GM12865 (cell line): ENCODE measurements at regions not wholly inside any gene's neighbourhood (a gene's known extent, or its start where the extent isn't known, plus 50 kb on each side); places are given as distances from the start of the nearest gene placed in this dataset.

Experiments
- DNase-seq: peaks from one replicate; pipeline ENCODE4 v3.0.0; 2010; ENCODE audit warnings: low read depth
- H3K4me3 ChIP-seq: 2 replicates; pipeline ENCODE4 v1.5.1; 2011; ENCODE audit warnings: mild to moderate bottlenecking, low read depth, low read length, control low read depth
- CTCF ChIP-seq: IDR thresholded peaks from 2 replicates; pipeline ENCODE4 v1.5.1; 2011; ENCODE audit warnings: low read length, control low read depth, low read depth, inconsistent platforms; ENCODE audit not compliant: insufficient read depth; ENCODE audit errors: missing control alignments

GRCh38 chr4:32172761-32173160 lies 1452.6 kb downstream of the PCDH7 start:
- no peak overlapping the region for H3K4me3 ChIP-seq
- no peak for TF ChIP-seq CTCF
- no peak for DNase-seq

- no peak overlapping the region for H3K4me3 ChIP-seq
- DNase-seq: no peak
- TF ChIP-seq CTCF: no peak
These were observed 1459.9 kb downstream of the PCDH7 start for GRCh38 chr4:32180086-32180485.

- no peak for TF ChIP-seq CTCF
- H3K4me3 ChIP-seq: no peak overlapping the region
- no peak for DNase-seq
These were observed 1464.0 kb downstream of the PCDH7 start for GRCh38 chr4:32184186-32184585.

- no peak for TF ChIP-seq CTCF
- H3K4me3 ChIP-seq: no peak overlapping the region
- no peak for DNase-seq
These were observed 1469.0 kb downstream of the PCDH7 start for GRCh38 chr4:32189130-32189529.

- no peak overlapping the region for H3K4me3 ChIP-seq
- DNase-seq: no peak
These were observed 1469.6 kb downstream of the PCDH7 start for GRCh38 chr4:32189788-32190187.

GRCh38 chr4:32191961-32192360 lies 1471.8 kb downstream of the PCDH7 start:
- no peak for DNase-seq
- TF ChIP-seq CTCF: no peak
- no peak overlapping the region for H3K4me3 ChIP-seq

More at GRCh38 chr4:32189788-32190187, 1469.6 kb downstream of the PCDH7 start:
- TF ChIP-seq CTCF: no peak

- H3K4me3 ChIP-seq: no peak overlapping the region
- no peak for TF ChIP-seq CTCF
- DNase-seq: no peak
These were observed 1472.2 kb downstream of the PCDH7 start for GRCh38 chr4:32192363-32192762.
